NCI-H1436 (cell line): ENCODE measurements at regions not wholly inside any gene's neighbourhood (a gene's known extent, or its start where the extent isn't known, plus 50 kb on each side); places are given as distances from the start of the nearest gene placed in this dataset.
"Not testable (repeated sequence)": the region's sequence is repeated elsewhere in the genome, so short reads cannot be mapped to it uniquely, and the experiment has no call there.

ENCODE experiments used
- DNase-seq: peaks from one replicate; lab custom pipeline; 2025; lab: John Stamatoyannopoulos, UW

DNA sequence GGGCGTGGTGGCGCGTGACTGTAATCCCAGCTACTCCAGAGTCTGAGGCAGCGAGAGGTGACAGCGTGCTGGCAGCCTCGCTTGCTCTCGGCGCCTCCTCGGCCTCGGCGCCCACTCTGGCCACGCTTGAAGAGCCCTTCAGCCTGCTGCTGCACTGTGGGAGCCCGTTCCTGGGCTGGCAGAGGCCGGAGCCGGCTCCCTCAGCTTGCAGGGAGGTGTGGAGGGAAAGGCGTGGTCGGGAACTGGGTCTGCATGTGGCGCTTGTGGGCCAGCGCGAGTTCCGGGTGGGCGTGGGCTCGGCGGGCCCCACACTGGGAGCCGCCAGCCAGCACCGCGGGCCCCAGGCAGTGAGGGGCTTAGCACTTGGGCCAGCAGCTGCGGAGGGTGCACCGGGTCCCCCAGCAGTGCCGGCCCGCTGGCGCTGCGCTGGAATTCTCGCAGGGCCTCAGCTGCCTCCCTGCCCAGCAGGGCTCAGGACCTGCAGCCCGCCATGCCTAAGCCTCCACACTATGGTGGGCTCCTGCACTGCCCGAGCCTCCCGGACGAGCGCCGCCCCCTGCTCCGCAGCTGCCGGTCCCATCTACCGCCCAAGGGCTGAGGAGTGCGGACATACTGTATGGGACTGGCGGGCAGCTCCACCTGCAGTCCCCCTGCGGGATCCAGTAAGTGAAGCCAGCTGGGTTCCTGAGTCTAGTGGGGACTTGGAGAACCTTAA is 1093.3 kb upstream of the CDH8 start:
- DNase-seq, result no peak

DNA sequence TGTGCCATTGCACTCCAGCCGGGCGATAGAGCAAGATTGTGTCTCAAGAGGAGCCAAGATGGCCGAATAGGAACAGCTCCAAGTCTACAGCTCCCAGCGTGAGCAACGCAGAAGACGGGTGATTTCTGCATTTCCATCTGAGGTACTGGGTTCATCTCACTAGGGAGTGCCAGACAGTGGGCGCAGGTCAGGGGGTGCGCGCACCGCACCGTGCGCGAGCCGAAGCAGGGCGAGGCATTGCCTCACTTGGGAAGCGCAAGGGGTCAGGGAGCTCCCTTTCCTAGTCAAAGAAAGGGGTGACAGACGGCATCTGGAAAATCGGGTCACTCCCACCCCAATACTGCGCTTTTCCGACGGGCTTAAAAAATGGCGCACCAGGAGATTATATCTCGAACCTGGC is 1083.7 kb upstream of the CDH8 start:
- not testable (repeated sequence) for DNase-seq

GRCh38 chr16:63100082-63100481 is 1063.8 kb upstream of the CDH8 start:
- no peak for DNase-seq

DNA sequence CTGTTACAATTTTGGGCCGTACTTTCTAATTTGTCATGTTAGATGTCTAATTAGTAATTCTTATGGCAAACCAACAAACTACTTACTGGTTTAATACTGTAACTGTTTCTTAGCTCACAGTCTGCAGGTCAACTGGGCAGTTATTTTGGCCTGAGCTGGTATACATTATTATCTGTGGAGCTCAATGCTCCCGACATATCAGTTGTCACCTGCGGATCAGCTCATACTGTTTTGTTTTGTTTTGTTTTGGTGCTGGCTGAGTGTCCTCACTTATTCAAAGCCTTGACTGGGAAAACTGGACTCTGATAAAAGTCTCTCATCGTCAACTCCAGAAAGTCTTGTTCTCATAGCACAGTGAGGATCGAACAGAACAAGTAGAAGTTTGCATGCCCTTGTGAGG is 1060.6 kb upstream of the CDH8 start:
- no peak for DNase-seq

DNA sequence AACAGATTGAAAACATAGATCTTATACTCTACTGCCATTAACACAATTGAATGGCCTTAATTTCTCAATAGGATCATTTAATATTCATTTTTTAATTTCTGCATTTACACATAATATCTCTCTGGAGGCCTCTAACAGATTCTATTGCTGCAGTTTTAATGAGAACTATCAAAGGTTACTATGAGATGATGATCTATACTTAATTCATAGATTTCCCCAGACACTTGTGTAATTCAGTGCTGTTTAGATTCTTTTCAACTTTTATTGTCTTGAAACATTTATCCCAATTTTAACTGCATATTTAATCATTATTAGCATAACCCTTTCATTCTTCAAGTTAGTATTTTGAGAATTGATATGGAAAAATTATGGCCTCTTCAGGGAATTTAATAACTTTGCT is 1056.5 kb upstream of the CDH8 start:
- no peak for DNase-seq

DNA sequence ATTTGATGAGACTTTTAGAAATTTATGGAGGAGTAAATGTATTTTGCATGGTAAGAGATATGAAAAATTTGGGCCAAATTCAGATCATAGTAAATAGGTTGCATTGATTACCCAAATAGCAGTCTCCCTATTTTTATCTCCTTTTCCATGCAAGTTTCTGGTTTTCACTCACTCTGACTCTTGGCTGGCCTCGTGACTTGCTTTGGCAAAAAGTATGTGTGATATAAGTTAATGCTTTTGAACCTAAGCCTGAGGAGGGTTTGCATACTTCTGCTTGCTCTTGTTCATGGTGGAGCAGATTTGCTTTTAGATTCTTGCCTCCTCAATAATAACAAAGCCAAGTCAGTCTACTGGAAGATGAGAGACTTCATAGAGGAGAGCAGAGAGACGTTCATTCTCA is 1045.9 kb upstream of the CDH8 start:
- no peak for DNase-seq

- no peak for DNase-seq
These were observed 1044.5 kb upstream of the CDH8 start for GRCh38 chr16:63080746-63081145.

DNA sequence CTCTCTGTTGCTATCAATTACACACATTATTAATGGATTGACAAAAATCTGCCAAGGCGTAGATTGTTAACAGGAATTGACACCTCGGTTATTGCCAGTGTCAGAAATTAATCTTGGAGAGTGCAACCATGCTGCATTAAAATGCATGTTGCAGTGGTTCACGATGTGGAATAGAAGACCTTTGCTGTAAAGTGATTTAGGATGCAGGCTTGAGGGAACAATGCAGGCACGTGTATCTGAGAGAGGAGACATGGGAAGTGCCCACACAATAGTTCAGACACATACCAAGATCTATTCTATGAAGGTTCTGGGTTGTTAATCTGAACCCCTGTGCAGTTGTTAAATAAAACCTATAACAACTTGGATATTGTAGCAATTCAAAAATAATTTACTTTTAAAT is 1032.8 kb upstream of the CDH8 start:
- DNase-seq, result no peak

- DNase-seq, result no peak
These were observed 1030.9 kb upstream of the CDH8 start for GRCh38 chr16:63067141-63067540.

DNA sequence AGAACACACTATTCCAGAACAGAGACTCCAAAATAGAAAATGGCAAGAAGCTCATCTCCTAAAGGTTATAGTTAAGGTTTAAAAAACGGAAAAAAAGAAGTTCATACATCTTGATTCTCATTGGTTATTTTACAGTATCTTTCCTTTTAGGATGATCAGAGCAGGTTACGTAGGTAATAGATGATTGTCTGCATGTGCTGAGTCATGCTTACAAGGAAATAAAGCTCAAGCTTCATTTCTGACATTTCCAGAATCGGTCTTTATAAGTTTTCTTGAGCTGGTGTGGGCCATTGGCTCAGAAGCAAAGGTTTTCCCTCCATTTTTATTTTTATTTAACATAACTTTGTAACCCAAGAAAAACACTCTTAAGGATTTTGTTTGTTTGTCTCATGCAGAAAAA is 1030.3 kb upstream of the CDH8 start:
- DNase-seq, result no peak

DNA sequence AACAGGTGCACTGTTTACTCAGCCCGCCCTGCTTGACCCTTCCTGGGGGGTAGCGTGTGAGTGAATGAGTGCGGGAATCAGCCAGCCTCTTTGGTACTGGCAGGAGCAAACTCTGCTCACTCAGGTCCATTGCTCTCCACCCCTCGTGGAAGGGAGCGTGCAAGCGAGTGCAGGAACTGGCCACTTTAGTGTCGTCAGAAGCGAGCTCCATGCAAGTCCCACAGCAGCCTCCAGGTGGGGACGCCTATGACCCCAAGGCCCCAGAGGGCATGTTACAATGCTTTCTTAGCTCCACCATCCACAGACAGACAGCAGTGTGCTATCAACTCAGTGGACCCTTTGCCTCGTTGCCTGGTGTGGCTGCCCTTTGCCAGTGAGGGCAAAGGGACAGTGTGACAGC is 1025.1 kb upstream of the CDH8 start:
- DNase-seq, result no peak

- DNase-seq, result no peak
These were observed 1023.4 kb upstream of the CDH8 start for GRCh38 chr16:63059676-63060075.

GRCh38 chr16:63057341-63057740 is 1021.1 kb upstream of the CDH8 start:
- no peak for DNase-seq

- DNase-seq, result no peak
These were observed 1014.2 kb upstream of the CDH8 start for GRCh38 chr16:63050391-63050790.

DNA sequence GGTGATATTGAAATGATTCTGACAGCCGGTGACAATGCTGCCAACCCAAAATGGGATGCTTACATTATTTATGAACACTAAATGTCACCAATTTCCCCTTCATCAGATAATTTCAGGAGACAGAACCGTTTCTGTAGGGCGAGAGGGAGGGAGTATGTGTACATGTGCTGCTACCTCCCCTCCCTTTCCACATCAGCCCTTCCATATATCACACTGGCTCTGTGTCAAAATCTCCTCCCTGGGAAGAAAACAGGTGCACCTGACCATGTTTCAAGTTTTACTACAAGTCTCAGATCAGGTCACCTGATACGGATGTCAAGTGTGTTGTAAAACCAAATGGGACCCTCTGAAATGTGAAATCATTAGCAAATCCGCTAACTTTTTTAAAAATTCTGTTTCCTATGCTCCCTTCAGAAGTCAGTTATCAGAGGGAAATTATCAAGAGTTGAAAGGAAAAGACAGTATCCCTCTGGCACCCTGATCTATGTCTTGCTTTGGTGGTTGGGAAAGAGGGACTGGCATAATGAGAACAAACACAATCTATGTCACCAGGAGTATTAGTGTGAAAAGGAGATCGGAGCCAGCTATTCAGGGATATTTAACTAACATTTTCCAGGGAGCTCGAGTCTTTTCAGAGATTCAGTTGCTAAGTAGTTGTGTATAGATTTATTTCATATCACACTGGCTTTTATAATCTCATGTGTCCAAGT is 1002.3 kb upstream of the CDH8 start:
- no peak for DNase-seq

DNA sequence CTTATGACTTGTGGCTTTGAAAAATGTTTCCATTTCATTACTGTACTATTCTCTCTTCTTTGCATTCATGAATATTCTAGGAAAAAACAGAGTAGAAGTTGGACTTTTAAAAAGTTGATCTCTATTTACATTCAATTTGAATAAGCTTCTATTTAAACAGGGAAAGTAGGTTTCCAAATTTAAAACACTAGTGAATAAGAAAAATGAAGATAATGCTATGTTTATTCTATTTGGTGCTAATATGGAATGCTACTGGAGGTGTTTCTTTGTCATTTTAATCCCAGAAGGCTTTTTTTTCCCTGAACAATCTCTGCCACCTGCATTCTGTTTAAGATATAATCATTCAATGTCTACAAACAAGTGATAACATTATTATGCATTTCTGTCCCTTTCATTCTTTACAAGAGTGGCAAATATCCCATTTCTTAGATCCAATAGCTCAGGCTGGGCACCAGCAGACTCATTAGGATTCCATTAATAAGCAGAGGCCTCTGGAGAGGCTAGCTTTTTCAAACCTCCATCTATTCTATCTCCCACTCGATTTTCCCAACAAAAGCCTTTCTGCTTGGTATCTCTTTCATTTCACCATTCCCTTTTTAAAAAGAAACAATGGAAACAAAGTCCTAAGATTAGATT is 1001.6 kb upstream of the CDH8 start:
- DNase-seq, result no peak

- DNase-seq, result no peak
These were observed 982.5 kb upstream of the CDH8 start for GRCh38 chr16:63018581-63019223.

DNA sequence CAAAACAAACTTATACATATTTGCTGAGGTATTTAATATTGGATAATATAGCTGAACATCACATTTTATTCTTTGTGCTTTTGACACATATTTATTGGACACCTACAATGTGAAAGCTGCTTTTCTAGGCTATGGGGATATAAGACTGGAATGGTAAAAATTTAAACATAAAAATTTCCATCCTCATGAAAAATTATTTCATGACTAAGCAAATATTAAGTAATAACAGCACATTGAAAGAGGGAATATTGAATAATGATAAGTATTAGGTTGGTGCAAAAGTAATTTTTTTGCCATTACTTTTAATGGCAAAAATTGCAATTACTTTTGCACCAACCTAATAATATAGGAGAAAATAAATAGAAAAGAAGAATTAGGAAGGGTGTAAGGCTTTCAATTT is 972.5 kb upstream of the CDH8 start:
- DNase-seq, result no peak

GRCh38 chr16:63005356-63005755 is 969.1 kb upstream of the CDH8 start:
- DNase-seq, result no peak

GRCh38 chr16:62989480-62989879 is 953.2 kb upstream of the CDH8 start:
- no peak for DNase-seq

DNA sequence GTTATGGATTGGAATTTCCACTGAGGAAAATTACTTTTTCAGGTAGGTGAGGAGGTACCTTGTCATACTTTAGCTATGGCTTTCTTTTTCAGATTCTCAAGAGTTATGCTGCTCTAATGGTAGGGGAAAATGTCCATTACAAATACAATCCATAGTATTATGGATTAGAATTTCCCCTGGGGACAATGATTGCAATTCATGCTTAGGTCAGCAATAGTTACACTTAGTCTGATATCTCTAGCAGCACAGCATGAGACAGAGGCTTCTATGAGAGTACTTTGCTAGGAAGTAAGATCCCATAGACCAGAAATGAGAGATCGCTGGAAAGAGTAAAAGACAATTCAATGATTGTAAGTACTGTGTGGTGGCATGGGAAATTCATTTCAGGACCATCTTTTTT is 949.5 kb upstream of the CDH8 start:
- no peak for DNase-seq

DNA sequence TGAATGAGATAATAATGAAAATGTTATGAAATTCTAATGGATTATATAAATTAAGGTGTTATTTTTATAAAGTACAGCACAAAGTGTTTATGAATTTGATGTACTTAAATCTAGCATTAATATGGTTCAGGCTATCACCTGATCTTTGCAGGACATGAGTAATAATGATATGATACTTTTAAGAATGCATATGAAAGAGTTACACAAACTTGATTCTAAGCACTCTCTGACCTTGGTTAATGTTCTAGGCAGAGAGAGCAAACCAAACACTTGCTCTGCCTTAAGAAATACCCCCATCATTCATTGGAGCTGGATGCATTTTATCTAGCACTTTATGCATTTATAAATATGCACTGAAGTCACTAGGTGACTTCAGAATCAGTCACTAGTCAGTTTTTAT is 942.2 kb upstream of the CDH8 start:
- no peak for DNase-seq

GRCh38 chr16:62977876-62978275 is 941.6 kb upstream of the CDH8 start:
- DNase-seq, result no peak
